AG04450 (cell line): ENCODE measurements at regions not wholly inside any gene's neighbourhood (a gene's known extent, or its start where the extent isn't known, plus 50 kb on each side); places are given as distances from the start of the nearest gene placed in this dataset.

Experiments
- CTCF ChIA-PET: fragments of 300-600, 350-600 bp; formaldehyde crosslinking; extraction: SDS; loops from one replicate; lab custom pipeline; 2022; ENCODE audit warnings: antibody characterized with exemption, inconsistent platforms; lab: Charles Lee
- POLR2A ChIA-PET: fragments of 350-600 bp; formaldehyde crosslinking; extraction: SDS; loops from one replicate; lab custom pipeline; 2021; ENCODE audit warnings: antibody characterized with exemption, inconsistent platforms; lab: Yijun Ruan, JAX
- DNase-seq: peaks from one replicate; pipeline ENCODE4 v3.0.0-alpha.2; 2011; ENCODE audit warnings: low read depth, low spot score
- H3K27ac ChIP-seq: one replicate; pipeline ENCODE4 v1.5.1; 2012; ENCODE audit warnings: low read depth, low read length, control low read depth
- H3K27me3 ChIP-seq: one replicate; pipeline ENCODE4 v1.6.0; 2012; ENCODE audit warnings: low read length; ENCODE audit not compliant: control insufficient read depth, insufficient read depth
- H3K4me3 ChIP-seq: 2 replicates; pipeline ENCODE4 v1.5.1; 2011; ENCODE audit warnings: mild to moderate bottlenecking, low read depth, low read length, control low read depth
- H3K9me3 ChIP-seq: 2 replicates; pipeline ENCODE4 v1.5.1; 2012; ENCODE audit warnings: low read length; ENCODE audit not compliant: control insufficient read depth, insufficient read depth
- CTCF ChIP-seq: IDR thresholded peaks from 2 replicates; pipeline ENCODE4 v1.5.1; 2011; ENCODE audit warnings: low read depth, low read length, control low read depth, inconsistent platforms

GRCh38 chr11:13896175-13896980 is 66.1 kb upstream of the SPON1 start:
- TF ChIP-seq CTCF: no peak
- POLR2A ChIA-PET: no interaction called here
- Histone ChIP-seq H3K4me3 (no peak overlapping the region), H3K9me3 (no peaks in the 10 kb centered on the region), H3K27me3 (no peaks in the 10 kb centered on the region), H3K27ac (no peak overlapping the region)
- CTCF ChIA-PET: no interaction called here
- DNase-seq: no peak

- no peaks in the 10 kb centered on the region for H3K9me3 ChIP-seq
Observed at GRCh38 chr11:13896981-13897353, 65.6 kb upstream of the SPON1 start.

DNA sequence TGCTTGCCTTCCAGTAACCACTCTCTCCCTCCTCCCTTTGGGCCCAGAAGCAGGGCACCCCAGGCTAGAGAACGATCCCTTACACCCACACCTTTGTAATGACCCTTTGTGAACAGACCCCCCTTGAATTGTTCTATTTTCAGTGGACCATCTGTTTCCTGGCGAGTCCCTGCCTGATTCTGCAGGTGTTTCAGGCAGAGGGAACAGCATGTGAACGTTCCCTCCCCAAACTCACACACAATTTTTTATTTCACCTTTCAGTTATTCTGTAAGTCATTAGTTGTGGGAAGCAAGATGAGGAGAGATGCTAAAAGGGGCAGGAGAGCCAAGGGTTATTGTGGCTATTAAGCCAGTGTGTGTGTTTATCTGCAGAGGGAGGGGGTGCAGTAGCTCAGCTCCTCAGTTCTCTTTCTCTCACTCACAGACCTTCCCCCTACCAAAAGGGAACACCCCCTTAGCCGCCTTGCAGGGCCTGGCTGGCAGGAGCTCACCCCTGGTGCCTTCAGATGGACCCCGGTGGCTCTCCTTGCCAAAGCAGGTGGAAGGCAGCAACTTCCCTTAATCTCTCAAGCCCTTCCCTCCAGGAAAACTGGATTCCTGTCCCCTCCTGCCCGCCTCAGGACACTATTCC is 64.8 kb upstream of the SPON1 start:
- no peak overlapping the region for H3K4me3 ChIP-seq
- ChIA-PET CTCF (no interaction called here), POLR2A (no interaction called here)
- no peak for DNase-seq
- TF ChIP-seq CTCF: no peak
- H3K9me3 ChIP-seq: no peaks in the 10 kb centered on the region
- no peak overlapping the region for H3K27ac ChIP-seq
- H3K27me3 ChIP-seq: no peaks in the 10 kb centered on the region

More at GRCh38 chr11:13896981-13897353, 65.6 kb upstream of the SPON1 start:
- ChIA-PET POLR2A (no interaction called here), CTCF (no interaction called here)
- Histone ChIP-seq H3K27me3 (no peaks in the 10 kb centered on the region), H3K27ac (no peak overlapping the region), H3K4me3 (no peak overlapping the region)
- no peak for DNase-seq
- no peak for TF ChIP-seq CTCF

- Histone ChIP-seq H3K27ac (no peak overlapping the region), H3K27me3 (no peaks in the 10 kb centered on the region), H3K9me3 (no peaks in the 10 kb centered on the region), H3K4me3 (no peak overlapping the region)
- ChIA-PET CTCF (no interaction called here), POLR2A (no interaction called here)
- TF ChIP-seq CTCF: no peak
- no peak for DNase-seq
Observed at GRCh38 chr11:13899603-13900002, 62.9 kb upstream of the SPON1 start.

GRCh38 chr11:13902523-13902922 is 60.0 kb upstream of the SPON1 start:
- no peak overlapping the region for H3K4me3 ChIP-seq
- CTCF ChIA-PET: no interaction called here
- no peaks in the 10 kb centered on the region for H3K27me3 ChIP-seq
- POLR2A ChIA-PET: no interaction called here
- TF ChIP-seq CTCF: no peak
- H3K27ac ChIP-seq: no peak overlapping the region
- no peak for DNase-seq
- H3K9me3 ChIP-seq: no peaks in the 10 kb centered on the region
